ENCODE measurements at regions not wholly inside any gene's neighbourhood (a gene's known extent, or its start where the extent isn't known, plus 50 kb on each side); places are given as distances from the start of the nearest gene placed in this dataset.

DNA sequence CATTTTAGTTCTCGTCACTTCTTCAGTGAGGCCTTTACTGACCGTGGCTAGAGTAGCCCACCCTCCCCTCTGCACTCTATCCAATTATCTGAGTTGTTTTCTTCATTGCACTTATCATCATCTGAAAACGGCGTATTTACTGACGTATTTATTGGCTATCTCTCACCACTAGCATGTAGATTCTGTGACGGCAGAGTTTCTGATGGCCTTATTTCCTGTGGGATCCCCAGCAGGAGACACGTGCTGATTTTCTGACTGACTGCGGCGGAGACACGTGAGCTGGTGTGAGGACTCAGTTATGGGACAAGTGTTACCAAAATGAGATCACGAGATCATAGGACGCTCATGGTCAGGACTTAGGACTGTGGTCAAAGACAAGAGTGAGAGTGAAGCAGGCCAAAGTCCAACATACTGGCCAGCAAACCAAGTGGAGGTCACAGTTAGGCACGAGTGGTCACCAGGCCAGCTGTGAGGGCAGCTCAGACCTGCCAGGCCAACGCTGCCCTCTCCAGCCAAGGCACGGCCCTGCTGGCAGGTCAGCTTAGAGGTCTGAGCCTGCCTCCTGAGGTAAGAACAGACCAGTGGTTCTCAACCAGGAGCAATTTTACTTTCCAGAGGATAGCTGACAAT, 50.6 kb upstream of the BNIP2 start (continued):
- TF ChIP-seq, protein P1, sequence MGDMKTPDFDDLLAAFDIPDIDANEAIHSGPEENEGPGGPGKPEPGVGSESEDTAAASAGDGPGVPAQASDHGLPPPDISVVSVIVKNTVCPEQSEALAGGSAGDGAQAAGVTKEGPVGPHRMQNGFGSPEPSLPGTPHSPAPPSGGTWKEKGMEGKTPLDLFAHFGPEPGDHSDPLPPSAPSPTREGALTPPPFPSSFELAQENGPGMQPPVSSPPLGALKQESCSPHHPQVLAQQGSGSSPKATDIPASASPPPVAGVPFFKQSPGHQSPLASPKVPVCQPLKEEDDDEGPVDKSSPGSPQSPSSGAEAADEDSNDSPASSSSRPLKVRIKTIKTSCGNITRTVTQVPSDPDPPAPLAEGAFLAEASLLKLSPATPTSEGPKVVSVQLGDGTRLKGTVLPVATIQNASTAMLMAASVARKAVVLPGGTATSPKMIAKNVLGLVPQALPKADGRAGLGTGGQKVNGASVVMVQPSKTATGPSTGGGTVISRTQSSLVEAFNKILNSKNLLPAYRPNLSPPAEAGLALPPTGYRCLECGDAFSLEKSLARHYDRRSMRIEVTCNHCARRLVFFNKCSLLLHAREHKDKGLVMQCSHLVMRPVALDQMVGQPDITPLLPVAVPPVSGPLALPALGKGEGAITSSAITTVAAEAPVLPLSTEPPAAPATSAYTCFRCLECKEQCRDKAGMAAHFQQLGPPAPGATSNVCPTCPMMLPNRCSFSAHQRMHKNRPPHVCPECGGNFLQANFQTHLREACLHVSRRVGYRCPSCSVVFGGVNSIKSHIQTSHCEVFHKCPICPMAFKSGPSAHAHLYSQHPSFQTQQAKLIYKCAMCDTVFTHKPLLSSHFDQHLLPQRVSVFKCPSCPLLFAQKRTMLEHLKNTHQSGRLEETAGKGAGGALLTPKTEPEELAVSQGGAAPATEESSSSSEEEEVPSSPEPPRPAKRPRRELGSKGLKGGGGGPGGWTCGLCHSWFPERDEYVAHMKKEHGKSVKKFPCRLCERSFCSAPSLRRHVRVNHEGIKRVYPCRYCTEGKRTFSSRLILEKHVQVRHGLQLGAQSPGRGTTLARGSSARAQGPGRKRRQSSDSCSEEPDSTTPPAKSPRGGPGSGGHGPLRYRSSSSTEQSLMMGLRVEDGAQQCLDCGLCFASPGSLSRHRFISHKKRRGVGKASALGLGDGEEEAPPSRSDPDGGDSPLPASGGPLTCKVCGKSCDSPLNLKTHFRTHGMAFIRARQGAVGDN (CRISPR knock-in tag; IDR thresholded peaks at IDR 0.05), result 0 out of 2 replicates have a peak, but pooled peaks have one; percentile 33
- TF ChIP-seq HNF4A (CRISPR knock-in tag; IDR thresholded peaks at IDR 0.05) (peak; percentile 84), KLF13 (CRISPR knock-in tag; IDR thresholded peaks at IDR 0.05) (no peak), ZNF883 (CRISPR knock-in tag; IDR thresholded peaks at IDR 0.05; ENCODE audit: not compliant biosample characterization) (no peak)
